H1 (cell line): ENCODE measurements at regions not wholly inside any gene's neighbourhood (a gene's known extent, or its start where the extent isn't known, plus 50 kb on each side); places are given as distances from the start of the nearest gene placed in this dataset.

Source experiments
- CTCF ChIA-PET: fragments of 300-600 bp; sonication (Branson Sonifier 250); formaldehyde crosslinking; loops from one replicate; lab custom pipeline; 2021; ENCODE audit not compliant: partially characterized antibody; lab: Charles Lee
- POLR2A ChIA-PET: fragments of 300-600 bp; sonication (Branson Sonifier 250); formaldehyde crosslinking; loops from one replicate; lab custom pipeline; 2021; ENCODE audit warnings: inconsistent platforms; ENCODE audit not compliant: partially characterized antibody; lab: Charles Lee
- DNase-seq, 2 experiments: peaks; one replicate each; pipeline versions ENCODE4 v3.0.0 to v3.0.0-alpha.2; 2010 to 2022; ENCODE audit warnings: low spot score in 2 of 2, low read depth in 1 of 2, mixed read lengths in 1 of 2
- FAIRE-seq: peaks from 2 replicates; lab custom pipeline; 2011; peaks lifted over from hg19 to GRCh38; lab: Jason Lieb, UNC
- H2AFZ ChIP-seq: 2 replicates; pipeline ENCODE4 v1.8.1; 2012; ENCODE audit warnings: low read length, inconsistent platforms
- H2AK5ac ChIP-seq: 2 replicates; pipeline ENCODE4 v1.6.1; 2013; ENCODE audit warnings: low read depth, low read length
- H2BK120ac ChIP-seq: replicated peaks from 2 replicates; pipeline ENCODE3; 2013; ENCODE audit warnings: low read depth, low read length, inconsistent platforms
- H2BK12ac ChIP-seq: 2 replicates; pipeline ENCODE4 v1.6.1; 2013; ENCODE audit warnings: low read depth, low read length
- H2BK15ac ChIP-seq: 2 replicates; pipeline ENCODE4 v1.6.1; 2013; ENCODE audit warnings: low read length
- H2BK20ac ChIP-seq: 2 replicates; pipeline ENCODE4 v1.6.1; 2013; ENCODE audit warnings: low read length
- H2BK5ac ChIP-seq: 2 replicates; pipeline ENCODE4 v1.6.1; 2013; ENCODE audit warnings: low read depth, low read length
- H3K14ac ChIP-seq: 2 replicates; pipeline ENCODE4 v1.6.1; 2013; ENCODE audit warnings: inconsistent platforms; ENCODE audit not compliant: insufficient read length
- H3K18ac ChIP-seq: 2 replicates; pipeline ENCODE4 v1.6.1; 2013; ENCODE audit warnings: low read length; ENCODE audit errors: extremely low read depth
- H3K23ac ChIP-seq: 2 replicates; pipeline ENCODE4 v1.6.1; 2013; ENCODE audit warnings: inconsistent platforms; ENCODE audit not compliant: insufficient read length
- H3K23me2 ChIP-seq: 2 replicates; pipeline ENCODE4 v1.6.1; 2013; ENCODE audit warnings: low read depth, low read length
- H3K27ac ChIP-seq: 2 replicates; pipeline ENCODE4 v1.6.1; 2011; ENCODE audit warnings: low read depth, low read length, inconsistent platforms
- H3K27me3 ChIP-seq, 4 experiments: replicated peaks in 1 of 4; 1 replicate in 1 of 4; 2 replicates in 3 of 4; pipeline versions ENCODE4 v1.6.1 to v1.8.1; 2011 to 2013; ENCODE audit warnings: low read length in 3 of 4, mild to moderate bottlenecking in 3 of 4, inconsistent platforms in 2 of 4, mixed read lengths in 2 of 4, moderate library complexity in 1 of 4; ENCODE audit not compliant: control insufficient read depth in 3 of 4, insufficient read depth in 3 of 4; ENCODE audit errors: extremely low read depth in 1 of 4
- H3K36me3 ChIP-seq, 4 experiments: 2 replicates each; pipeline versions ENCODE4 v1.6.1 to v1.8.1; 2011 to 2013; ENCODE audit warnings: mild to moderate bottlenecking in 4 of 4, low read length in 3 of 4, moderate library complexity in 2 of 4, control low read depth in 1 of 4, inconsistent platforms in 1 of 4; ENCODE audit not compliant: insufficient read depth in 4 of 4, control insufficient read depth in 2 of 4
- H3K4ac ChIP-seq: replicated peaks from 2 replicates; pipeline ENCODE3; 2013; ENCODE audit warnings: low read length, low read depth, mixed read lengths, inconsistent platforms; ENCODE audit not compliant: insufficient read length
- H3K4me1 ChIP-seq, 4 experiments: replicated peaks in 1 of 4; 1 replicate in 1 of 4; 2 replicates in 3 of 4; pipeline versions ENCODE4 v1.6.1 to v1.8.1; 2011 to 2013; ENCODE audit warnings: low read length in 3 of 4, inconsistent platforms in 2 of 4, mixed read lengths in 1 of 4; ENCODE audit not compliant: insufficient read depth in 4 of 4, control insufficient read depth in 3 of 4
- H3K4me2 ChIP-seq, 2 experiments: 2 replicates each; pipeline versions ENCODE4 v1.6.1 to v1.8.1; 2011 to 2013; ENCODE audit warnings: low read depth in 2 of 2, low read length in 2 of 2, control low read depth in 1 of 2, inconsistent platforms in 1 of 2, mild to moderate bottlenecking in 1 of 2; ENCODE audit not compliant: insufficient read depth in 1 of 2
- H3K4me3 ChIP-seq, 4 experiments: fragments of 200-600, 300-600 bp in 1 of 4; sonication (generic), shearing (Covaris generic), sonication (Bioruptor Twin) in 1 of 4; 2 replicates each; pipeline versions ENCODE4 v1.5.1 to v1.8.1; 2011 to 2016; ENCODE audit warnings: low read length in 4 of 4, low read depth in 3 of 4, control low read depth in 2 of 4, inconsistent platforms in 2 of 4, mild to moderate bottlenecking in 2 of 4, mixed read lengths in 1 of 4, moderate library complexity in 1 of 4; ENCODE audit not compliant: insufficient read depth in 2 of 4; ENCODE audit errors: extremely low read depth in 1 of 4
- H3K56ac ChIP-seq: replicated peaks from 2 replicates; pipeline ENCODE3; 2013; ENCODE audit warnings: low read depth, mild to moderate bottlenecking, mixed read lengths, low read length, inconsistent platforms; ENCODE audit not compliant: insufficient read length
- H3K79me1 ChIP-seq: 2 replicates; pipeline ENCODE4 v1.6.1; 2013; ENCODE audit warnings: low read depth, low read length, control low read depth
- H3K79me2 ChIP-seq, 2 experiments: 2 replicates each; pipeline versions ENCODE4 v1.6.1 to v1.8.1; 2012 to 2013; ENCODE audit warnings: low read length in 2 of 2, mild to moderate bottlenecking in 2 of 2, inconsistent platforms in 1 of 2; ENCODE audit not compliant: insufficient read depth in 2 of 2, control insufficient read depth in 1 of 2
- H3K9ac ChIP-seq, 4 experiments: replicated peaks in 1 of 4; 1 replicate in 1 of 4; 2 replicates in 3 of 4; pipeline versions ENCODE4 v1.6.1 to v1.8.1; 2011 to 2013; ENCODE audit warnings: low read depth in 3 of 4, low read length in 3 of 4, control low read depth in 2 of 4, mild to moderate bottlenecking in 2 of 4, moderate library complexity in 2 of 4, inconsistent platforms in 1 of 4; ENCODE audit errors: extremely low read depth in 1 of 4
- H3K9me3 ChIP-seq, 2 experiments: 2 replicates each; pipeline versions ENCODE4 v1.6.1 to v1.8.1; 2012 to 2013; ENCODE audit warnings: mild to moderate bottlenecking in 2 of 2, moderate library complexity in 2 of 2, control low read depth in 1 of 2, inconsistent platforms in 1 of 2, low read depth in 1 of 2, low read length in 1 of 2, mixed read lengths in 1 of 2; ENCODE audit not compliant: insufficient read depth in 2 of 2
- H4K20me1 ChIP-seq, 2 experiments: replicated peaks in 1 of 2; 2 replicates each; pipeline versions ENCODE3 to v1.8.1; 2011 to 2013; ENCODE audit warnings: inconsistent platforms in 2 of 2, low read length in 2 of 2, mild to moderate bottlenecking in 1 of 2; ENCODE audit not compliant: insufficient read depth in 2 of 2, control insufficient read depth in 1 of 2
- H4K5ac ChIP-seq: 2 replicates; pipeline ENCODE4 v1.6.1; 2013; ENCODE audit warnings: low read length, low read depth, mixed read lengths, inconsistent platforms; ENCODE audit not compliant: insufficient read length
- H4K8ac ChIP-seq: 2 replicates; pipeline ENCODE4 v1.8.0; 2013; ENCODE audit warnings: mild to moderate bottlenecking, moderate library complexity, low read length, inconsistent platforms; ENCODE audit not compliant: insufficient read depth; ENCODE audit errors: extremely low read depth
- H4K91ac ChIP-seq: replicated peaks from 2 replicates; pipeline ENCODE3; 2013; ENCODE audit warnings: low read length, mixed read lengths, inconsistent platforms; ENCODE audit not compliant: insufficient read length
- ATF3 ChIP-seq: IDR thresholded peaks from 2 replicates; pipeline ENCODE4 v1.6.1; 2011; ENCODE audit warnings: low read depth, mild to moderate bottlenecking, low read length; ENCODE audit not compliant: insufficient read depth
- BACH1 ChIP-seq: IDR thresholded peaks from 2 replicates; pipeline ENCODE4 v1.6.1; 2012; ENCODE audit warnings: low read length, improper control_type of control experiment
- CEBPB ChIP-seq: IDR thresholded peaks from 2 replicates; pipeline ENCODE4 v1.6.1; 2012; ENCODE audit warnings: low read depth, low read length
- GABPA ChIP-seq: IDR thresholded peaks from 2 replicates; pipeline ENCODE4 v1.6.1; 2011; ENCODE audit warnings: mild to moderate bottlenecking, low read length, moderate library complexity, borderline replicate concordance; ENCODE audit not compliant: insufficient read depth
- HDAC6 ChIP-seq: IDR thresholded peaks from one replicate; pipeline ENCODE4 v1.7.1; 2012; ENCODE audit warnings: low read depth, mild to moderate bottlenecking, inconsistent platforms, low read length, moderate library complexity
- KDM1A ChIP-seq: fragments of 200-600, 300-600 bp; sonication (generic); IDR thresholded peaks from 2 replicates; pipeline ENCODE4 v1.7.1; 2016; ENCODE audit warnings: mild to moderate bottlenecking, low read length, borderline replicate concordance
- POU5F1 ChIP-seq: IDR thresholded peaks from 2 replicates; pipeline ENCODE4 v1.6.1; 2011; ENCODE audit warnings: low read depth, mild to moderate bottlenecking, low read length, moderate library complexity
- RNF2 ChIP-seq: fragments of 200-900, 300-1000 bp; sonication (generic); IDR thresholded peaks from 2 replicates; pipeline ENCODE4 v1.7.1; 2016; ENCODE audit warnings: borderline replicate concordance, low read depth, mild to moderate bottlenecking, antibody characterized with exemption, low read length; ENCODE audit not compliant: poor library complexity, severe bottlenecking; ENCODE audit errors: missing control alignments
- RXRA ChIP-seq: IDR thresholded peaks from 2 replicates; pipeline ENCODE4 v1.6.1; 2011; ENCODE audit warnings: low read depth, mild to moderate bottlenecking, low read length, moderate library complexity; ENCODE audit not compliant: insufficient read depth
- SP1 ChIP-seq: IDR thresholded peaks from 2 replicates; pipeline ENCODE4 v1.6.1; 2011; ENCODE audit warnings: low read depth, low read length
- SRF ChIP-seq: IDR thresholded peaks from 2 replicates; pipeline ENCODE4 v1.6.1; 2011; ENCODE audit warnings: mild to moderate bottlenecking, low read depth, low read length, moderate library complexity
- TAF1 ChIP-seq: IDR thresholded peaks from 2 replicates; pipeline ENCODE4 v1.6.1; 2011; ENCODE audit warnings: mild to moderate bottlenecking, low read depth, low read length
- TAF7 ChIP-seq: optimal IDR thresholded peaks from 2 replicates; pipeline ENCODE3; 2011; ENCODE audit warnings: low read depth, mild to moderate bottlenecking, inconsistent platforms, low read length, moderate library complexity, borderline replicate concordance
- TCF12 ChIP-seq: IDR thresholded peaks from 2 replicates; pipeline ENCODE4 v1.6.1; 2011; ENCODE audit warnings: low read depth, mild to moderate bottlenecking, low read length
- YY1 ChIP-seq: IDR thresholded peaks from 2 replicates; pipeline ENCODE4 v1.6.1; 2011; ENCODE audit warnings: low read depth, mild to moderate bottlenecking, low read length
- WGBS, 2 experiments: shearing (Covaris generic) in 1 of 2; methylation state at CpG; one replicate each; pipeline versions ENCODE4 v1.1.6 to v1.1.7; 2013 to 2015; ENCODE audit warnings: low lambda C conversion rate in 2 of 2, mixed read lengths in 2 of 2, inconsistent platforms in 1 of 2, low coverage in 1 of 2, missing lambda C conversion rate in 1 of 2; ENCODE audit not compliant: insufficient replicate concordance in 2 of 2, insufficient coverage in 1 of 2, insufficient read length in 1 of 2; ENCODE audit errors: extremely low coverage in 1 of 2, missing lambda C conversion rate in 1 of 2; 5-methylcytosine and 5-hydroxymethylcytosine counted together

GRCh38 chr1:213423605-213424004, 372.6 kb downstream of the RPS6KC1 start:
- no peak overlapping the region for H2AFZ ChIP-seq
- no peaks in the 10 kb centered on the region for H3K27me3 ChIP-seq
- H3K4ac ChIP-seq, result no peak overlapping the region
- H4K5ac ChIP-seq, result no peak overlapping the region
- H3K9me3 ChIP-seq, result no peaks in the 10 kb centered on the region
- CTCF ChIA-PET, result interaction anchor here (2.0 to 2.6 kb wide), 2 partner anchors 20 to 700 kb away, joined by 4 to 13 read pairs; no protein-coding TSS in a partner anchor
- no peaks in the 10 kb centered on the region; the same call in 1 of the 2 replicates for H3K23me2 ChIP-seq
- H3K18ac ChIP-seq, result no peak overlapping the region
- no peak overlapping the region for H3K4me2 ChIP-seq
- H4K91ac ChIP-seq, result no peak overlapping the region
- no peak overlapping the region for H3K9ac ChIP-seq
- H2AK5ac ChIP-seq, result no peak overlapping the region
- H3K4me3 ChIP-seq, result no peak overlapping the region
- H2BK5ac ChIP-seq, result no peak overlapping the region
- H4K8ac ChIP-seq, result no peak overlapping the region
- no peaks in the 10 kb centered on the region for H3K36me3 ChIP-seq
- no peaks in the 10 kb centered on the region for H4K20me1 ChIP-seq
- no peak overlapping the region for H2BK20ac ChIP-seq
- DNase-seq (no peak), FAIRE-seq (no peak)
- no peaks in the 10 kb centered on the region for H3K4me1 ChIP-seq
- H2BK120ac ChIP-seq, result no peak overlapping the region
- H3K23ac ChIP-seq, result no peak overlapping the region
- no peak overlapping the region for H2BK12ac ChIP-seq
- no peaks in the 10 kb centered on the region for H3K79me2 ChIP-seq
- POLR2A ChIA-PET, result no interaction called here
- no peak overlapping the region for H2BK15ac ChIP-seq
- no peaks in the 10 kb centered on the region for H3K79me1 ChIP-seq
- H3K56ac ChIP-seq, result no peak overlapping the region
- no peak overlapping the region for H3K27ac ChIP-seq
- 76% methylated on average over 8 of the region's 12 CpGs; no CpG with 5 or more reads in 1 of the 2 experiments for WGBS, 2 experiments
- no peak overlapping the region for H3K14ac ChIP-seq
- no peak for TF ChIP-seq YY1
- no peak for TF ChIP-seq KDM1A
- TF ChIP-seq GABPA, result no peak
- TF ChIP-seq BACH1, result no peak
- TF ChIP-seq TAF1, result no peak
- TF ChIP-seq HDAC6, result no peak
- no peak for TF ChIP-seq RNF2
- TF ChIP-seq TCF12, result no peak
- no peak for TF ChIP-seq TAF7
- no peak for TF ChIP-seq SP1
- TF ChIP-seq POU5F1, result no peak
- no peak for TF ChIP-seq RXRA
- no peak for TF ChIP-seq ATF3
- no peak for TF ChIP-seq CEBPB
- TF ChIP-seq SRF, result no peak
